ENCODE measurements at regions not wholly inside any gene's neighbourhood (a gene's known extent, or its start where the extent isn't known, plus 50 kb on each side); places are given as distances from the start of the nearest gene placed in this dataset.

DNA sequence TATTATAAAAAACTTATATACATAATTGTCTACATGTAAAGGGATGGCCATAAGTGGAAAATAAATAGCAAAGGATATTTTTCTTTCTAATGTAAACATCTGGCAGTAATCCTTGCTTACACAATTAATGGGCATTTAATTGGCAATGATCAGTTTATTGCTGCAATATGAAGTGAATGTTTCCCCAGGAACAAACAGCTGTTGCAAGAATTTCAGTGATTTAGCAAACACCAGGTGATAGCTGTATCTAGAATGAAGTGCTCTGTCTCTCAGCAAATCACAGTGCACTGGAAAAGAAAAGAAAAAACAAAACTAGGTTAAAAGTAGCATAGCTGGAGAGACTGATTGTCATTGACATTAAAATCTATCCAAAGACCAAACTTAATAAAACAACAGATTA lies 594.5 kb upstream of the ARRDC3 start:
- TF ChIP-seq, protein P1, sequence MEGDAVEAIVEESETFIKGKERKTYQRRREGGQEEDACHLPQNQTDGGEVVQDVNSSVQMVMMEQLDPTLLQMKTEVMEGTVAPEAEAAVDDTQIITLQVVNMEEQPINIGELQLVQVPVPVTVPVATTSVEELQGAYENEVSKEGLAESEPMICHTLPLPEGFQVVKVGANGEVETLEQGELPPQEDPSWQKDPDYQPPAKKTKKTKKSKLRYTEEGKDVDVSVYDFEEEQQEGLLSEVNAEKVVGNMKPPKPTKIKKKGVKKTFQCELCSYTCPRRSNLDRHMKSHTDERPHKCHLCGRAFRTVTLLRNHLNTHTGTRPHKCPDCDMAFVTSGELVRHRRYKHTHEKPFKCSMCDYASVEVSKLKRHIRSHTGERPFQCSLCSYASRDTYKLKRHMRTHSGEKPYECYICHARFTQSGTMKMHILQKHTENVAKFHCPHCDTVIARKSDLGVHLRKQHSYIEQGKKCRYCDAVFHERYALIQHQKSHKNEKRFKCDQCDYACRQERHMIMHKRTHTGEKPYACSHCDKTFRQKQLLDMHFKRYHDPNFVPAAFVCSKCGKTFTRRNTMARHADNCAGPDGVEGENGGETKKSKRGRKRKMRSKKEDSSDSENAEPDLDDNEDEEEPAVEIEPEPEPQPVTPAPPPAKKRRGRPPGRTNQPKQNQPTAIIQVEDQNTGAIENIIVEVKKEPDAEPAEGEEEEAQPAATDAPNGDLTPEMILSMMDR (IDR thresholded peaks at IDR 0.05) = no peak
- no peak for TF ChIP-seq POLR2A (IDR thresholded peaks at IDR 0.05)

Data from heart left ventricle (tissue), 13 donors.